A549 (cell line): ENCODE measurements at regions not wholly inside any gene's neighbourhood (a gene's known extent, or its start where the extent isn't known, plus 50 kb on each side); places are given as distances from the start of the nearest gene placed in this dataset.

Experiments
- CTCF ChIP-seq: fragments of >200 bp; sonication (Bioruptor Twin); formaldehyde crosslinking; IDR thresholded peaks from 3 replicates; pipeline ENCODE4 v1.5.1; 2016
- EP300 ChIP-seq, 2 experiments: fragments of >200 bp; sonication (Bioruptor Twin); formaldehyde crosslinking; IDR thresholded peaks; 2 replicates in 1 of 2; 3 replicates in 1 of 2; pipeline ENCODE4 v1.6.1; 2016 to 2017
- FOXS1 ChIP-seq: fragments of 250-450 bp; sonication (Bioruptor Pico); IDR thresholded peaks from 2 replicates; pipeline ENCODE4 v1.5.0; 2020; ENCODE audit warnings: mild to moderate bottlenecking, moderate library complexity
- JUN ChIP-seq, 2 experiments: fragments of >200 bp; sonication (Bioruptor Twin); formaldehyde crosslinking; IDR thresholded peaks; 2 replicates in 1 of 2; 3 replicates in 1 of 2; pipeline ENCODE4 v1.6.1; 2016 to 2017
- JUNB ChIP-seq: fragments of >200 bp; sonication (Bioruptor Twin); formaldehyde crosslinking; IDR thresholded peaks from 2 replicates; pipeline ENCODE4 v1.6.1; 2016
- MAX ChIP-seq: IDR thresholded peaks from 2 replicates; pipeline ENCODE4 v1.6.1; 2012
- MYC ChIP-seq: IDR thresholded peaks from 2 replicates; pipeline ENCODE4 v1.6.1; 2012; ENCODE audit warnings: mild to moderate bottlenecking, inconsistent platforms, low read length, improper control_type of control experiment, borderline replicate concordance
- PBX3 ChIP-seq: IDR thresholded peaks from 2 replicates; pipeline ENCODE4 v1.6.1; 2012
- POLR2A ChIP-seq: IDR thresholded peaks from 2 replicates; pipeline ENCODE4 v1.6.1; 2012; ENCODE audit warnings: mild to moderate bottlenecking, low read length
- REST ChIP-seq: fragments of 200-600 bp; sonication (generic); IDR thresholded peaks from 2 replicates; pipeline ENCODE4 v1.6.1; 2016; ENCODE audit warnings: antibody characterized with exemption, mild to moderate bottlenecking, moderate library complexity
- RFX5 ChIP-seq: fragments of 450-650 bp; IDR thresholded peaks from 2 replicates; pipeline ENCODE4 v1.7.1; 2014; ENCODE audit warnings: antibody characterized with exemption, mild to moderate bottlenecking, moderate library complexity
- SMC3 ChIP-seq: fragments of >200 bp; sonication (Bioruptor Twin); formaldehyde crosslinking; IDR thresholded peaks from 3 replicates; pipeline ENCODE4 v1.6.1; 2018; ENCODE audit warnings: inconsistent platforms
- USF2 ChIP-seq: fragments of 450-650 bp; IDR thresholded peaks from 2 replicates; pipeline ENCODE4 v1.6.1; 2014; ENCODE audit warnings: antibody characterized with exemption

GRCh38 chr1:166612886-166613285 lies 226.4 kb upstream of the POGK start:
- TF ChIP-seq CTCF (no peak), EP300 (IDR thresholded peaks at IDR 0.05) (no peak), USF2 (no peak), POLR2A (no peak), FOXS1 (no peak), JUNB (no peak), MYC (no peak), MAX (no peak), REST (no peak), RFX5 (no peak), PBX3 (no peak), SMC3 (no peak), JUN (IDR thresholded peaks at IDR 0.05) (no peak)
